ENCODE measurements at regions not wholly inside any gene's neighbourhood (a gene's known extent, or its start where the extent isn't known, plus 50 kb on each side); places are given as distances from the start of the nearest gene placed in this dataset.

GRCh38 chr5:86737579-86737978 is 119.8 kb downstream of the COX7C start:
- H3K9me3 Mint-ChIP-seq = peaks cover 7% of the 10 kb centered on the region
- no peak overlapping the region for H3K4me3 Mint-ChIP-seq (ENCODE audit: low read depth)
- no peak for DNase-seq (ENCODE audit: low spot score)
- no peaks in the 10 kb centered on the region for H3K27me3 Mint-ChIP-seq (ENCODE audit: low read depth)
- H3K36me3 Mint-ChIP-seq (ENCODE audit: low read depth) = no peaks in the 10 kb centered on the region
- no peak overlapping the region for H3K27ac Mint-ChIP-seq
- intact Hi-C loops (cut with micrococcal nuclease) = no loop called here
- H3K4me1 Mint-ChIP-seq (ENCODE audit: low read depth) = no peaks in the 10 kb centered on the region

- H3K27me3 Mint-ChIP-seq (ENCODE audit: low read depth) = no peaks in the 10 kb centered on the region
- intact Hi-C loops (cut with micrococcal nuclease) = no loop called here
- no peak for DNase-seq (ENCODE audit: low spot score)
- no peak overlapping the region for H3K27ac Mint-ChIP-seq
- no peaks in the 10 kb centered on the region for H3K4me1 Mint-ChIP-seq (ENCODE audit: low read depth)
- no peak overlapping the region for H3K4me3 Mint-ChIP-seq (ENCODE audit: low read depth)
- H3K9me3 Mint-ChIP-seq = no peaks in the 10 kb centered on the region
- H3K36me3 Mint-ChIP-seq (ENCODE audit: low read depth) = no peaks in the 10 kb centered on the region
Observed at GRCh38 chr5:86748538-86749105, 130.9 kb downstream of the COX7C start.

DNA sequence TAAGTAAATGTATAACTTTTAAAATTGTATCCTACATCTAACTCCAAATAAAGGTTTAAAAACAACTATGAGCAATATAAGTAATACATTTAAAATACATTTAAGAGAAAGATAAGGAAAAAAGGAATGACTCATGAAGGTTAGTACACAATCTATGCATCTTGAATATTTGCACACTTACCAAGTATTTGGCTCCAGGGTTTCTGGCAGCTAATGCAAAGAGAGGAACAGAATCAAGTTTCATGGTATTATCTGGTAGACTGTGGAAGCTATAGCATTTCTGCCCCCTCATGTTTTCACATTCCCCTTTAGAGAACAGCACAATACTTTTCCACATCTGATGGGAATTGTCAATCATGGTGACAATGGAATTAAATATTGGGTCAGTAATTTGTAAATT is 132.1 kb downstream of the COX7C start:
- H3K36me3 Mint-ChIP-seq (ENCODE audit: low read depth) = no peaks in the 10 kb centered on the region
- intact Hi-C loops (cut with micrococcal nuclease) = no loop called here
- no peak overlapping the region for H3K4me3 Mint-ChIP-seq (ENCODE audit: low read depth)
- H3K9me3 Mint-ChIP-seq = no peaks in the 10 kb centered on the region
- H3K4me1 Mint-ChIP-seq (ENCODE audit: low read depth) = no peaks in the 10 kb centered on the region
- H3K27ac Mint-ChIP-seq = no peak overlapping the region
- H3K27me3 Mint-ChIP-seq (ENCODE audit: low read depth) = no peaks in the 10 kb centered on the region
- DNase-seq (ENCODE audit: low spot score) = no peak

DNA sequence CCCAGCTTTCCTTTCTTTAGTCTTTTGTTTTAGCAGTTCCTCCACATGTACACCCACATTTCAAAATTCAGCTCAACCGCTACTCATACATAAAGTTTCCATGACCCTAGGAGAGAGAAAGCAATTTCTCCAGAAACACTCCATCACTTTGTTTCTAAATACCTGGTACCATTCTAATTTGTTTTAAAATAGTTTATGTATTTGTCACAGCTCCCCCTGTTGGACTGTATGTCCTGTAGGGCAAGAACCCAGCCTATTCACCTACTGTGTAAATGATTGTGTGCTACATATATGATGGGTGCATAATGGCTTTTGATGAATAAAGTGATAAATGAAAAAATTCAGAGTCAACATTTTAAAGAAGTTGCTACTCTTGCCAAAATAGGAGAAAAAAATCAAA is 139.1 kb downstream of the COX7C start:
- H3K27ac Mint-ChIP-seq = no peak overlapping the region
- no peak for DNase-seq (ENCODE audit: low spot score)
- H3K36me3 Mint-ChIP-seq (ENCODE audit: low read depth) = no peaks in the 10 kb centered on the region
- no peaks in the 10 kb centered on the region for H3K9me3 Mint-ChIP-seq
- intact Hi-C loops (cut with micrococcal nuclease) = no loop called here
- no peaks in the 10 kb centered on the region for H3K4me1 Mint-ChIP-seq (ENCODE audit: low read depth)
- H3K27me3 Mint-ChIP-seq (ENCODE audit: low read depth) = no peaks in the 10 kb centered on the region
- H3K4me3 Mint-ChIP-seq (ENCODE audit: low read depth) = no peak overlapping the region

- intact Hi-C loops (cut with micrococcal nuclease) = no loop called here
- H3K4me3 Mint-ChIP-seq (ENCODE audit: low read depth) = no peak overlapping the region
- H3K4me1 Mint-ChIP-seq (ENCODE audit: low read depth) = no peaks in the 10 kb centered on the region
- no peak for DNase-seq (ENCODE audit: low spot score)
- no peaks in the 10 kb centered on the region for H3K9me3 Mint-ChIP-seq
- H3K27ac Mint-ChIP-seq = no peak overlapping the region
- no peaks in the 10 kb centered on the region for H3K36me3 Mint-ChIP-seq (ENCODE audit: low read depth)
- H3K27me3 Mint-ChIP-seq (ENCODE audit: low read depth) = no peaks in the 10 kb centered on the region
Observed at GRCh38 chr5:86757824-86758223, 140.1 kb downstream of the COX7C start.

DNA sequence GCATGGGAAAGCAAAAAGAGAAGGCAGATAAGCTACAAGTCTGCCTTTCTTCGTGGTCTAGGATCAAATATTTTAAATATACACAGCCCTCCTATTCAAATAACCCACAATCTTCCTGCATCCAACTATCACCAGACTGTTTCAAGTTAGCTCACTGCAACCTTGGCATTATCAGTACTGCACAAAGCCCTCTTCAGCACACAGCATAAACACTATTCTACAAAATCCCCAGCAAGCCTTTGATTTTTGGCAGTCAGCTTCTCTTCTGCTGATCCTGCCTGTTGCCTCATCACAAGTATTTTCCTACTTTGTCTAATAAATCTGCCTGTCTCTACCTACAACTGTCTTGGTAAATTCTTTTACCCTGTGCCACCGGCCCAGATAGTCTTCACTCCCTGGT is 142.9 kb downstream of the COX7C start:
- Mint-ChIP-seq H3K36me3 (ENCODE audit: low read depth) (no peaks in the 10 kb centered on the region), H3K27me3 (ENCODE audit: low read depth) (no peaks in the 10 kb centered on the region), H3K27ac (no peak overlapping the region), H3K4me3 (ENCODE audit: low read depth) (no peak overlapping the region), H3K9me3 (no peaks in the 10 kb centered on the region), H3K4me1 (ENCODE audit: low read depth) (no peaks in the 10 kb centered on the region)
- DNase-seq (ENCODE audit: low spot score) = no peak
- intact Hi-C loops (cut with micrococcal nuclease) = no loop called here

DNA sequence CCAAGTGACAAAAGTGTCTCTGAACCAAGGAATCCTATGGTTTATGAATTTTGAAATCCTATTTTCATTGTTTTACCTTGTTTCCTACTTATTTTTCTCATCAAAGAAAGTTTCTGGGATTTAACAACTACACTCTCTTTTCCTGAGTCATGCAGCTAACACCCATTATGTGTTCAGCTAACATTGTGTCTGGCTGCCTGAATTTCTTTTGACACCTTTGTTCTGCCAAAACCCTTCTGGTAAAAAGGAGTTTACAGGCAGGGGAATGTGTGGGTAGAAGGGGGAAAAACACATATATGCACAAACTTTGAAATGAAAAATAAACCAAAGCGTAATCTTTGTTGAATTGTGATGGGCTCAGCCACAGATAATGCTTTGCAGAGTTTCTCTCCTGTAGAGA is 146.2 kb downstream of the COX7C start:
- no peaks in the 10 kb centered on the region for H3K27me3 Mint-ChIP-seq (ENCODE audit: low read depth)
- no peak overlapping the region for H3K27ac Mint-ChIP-seq

DNA sequence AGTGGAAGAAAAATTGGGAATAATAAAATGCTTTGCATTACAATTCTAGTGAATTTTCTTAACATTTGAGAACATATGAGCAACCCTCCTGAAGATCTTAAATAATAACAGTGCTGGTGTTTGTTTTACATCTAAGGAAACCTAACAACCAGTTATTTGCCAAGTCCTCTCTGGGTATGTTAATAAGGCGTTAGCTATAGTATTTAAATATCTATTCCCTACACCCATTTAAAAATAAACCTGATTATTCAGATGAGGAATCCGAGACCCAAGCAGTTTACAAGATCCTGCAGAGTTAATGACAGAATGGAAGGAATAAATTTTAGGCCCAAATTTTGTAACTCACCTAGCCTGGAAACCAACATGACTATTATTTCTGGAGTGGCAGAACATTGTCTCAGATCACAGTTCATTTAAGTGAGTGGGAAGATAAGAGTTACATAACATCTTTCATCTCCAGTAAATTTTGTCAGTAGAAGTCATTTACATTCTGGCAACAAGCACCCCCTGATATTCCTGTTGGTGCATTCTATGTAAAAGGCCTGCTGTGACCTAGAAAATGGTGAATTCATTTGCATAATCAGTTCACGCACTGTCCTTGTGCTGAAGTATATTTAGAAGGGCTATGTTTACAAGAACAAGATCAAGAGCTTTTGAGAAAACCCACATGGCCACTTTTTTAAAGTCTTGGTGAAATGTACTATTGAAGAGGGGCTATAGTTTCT is 148.2 kb downstream of the COX7C start:
- Mint-ChIP-seq H3K36me3 (ENCODE audit: low read depth) (no peaks in the 10 kb centered on the region), H3K27ac (no peak overlapping the region), H3K4me1 (ENCODE audit: low read depth) (no peaks in the 10 kb centered on the region), H3K27me3 (ENCODE audit: low read depth) (no peaks in the 10 kb centered on the region), H3K9me3 (no peaks in the 10 kb centered on the region), H3K4me3 (ENCODE audit: low read depth) (no peak overlapping the region)
- no peak for DNase-seq (ENCODE audit: low spot score)
- intact Hi-C loops (cut with micrococcal nuclease) = no loop called here

More for the DNA sequence above, 146.2 kb downstream of the COX7C start:
- H3K4me1 Mint-ChIP-seq (ENCODE audit: low read depth) = no peaks in the 10 kb centered on the region
- DNase-seq (ENCODE audit: low spot score) = no peak
- no peak overlapping the region for H3K4me3 Mint-ChIP-seq (ENCODE audit: low read depth)
- intact Hi-C loops (cut with micrococcal nuclease) = no loop called here
- no peaks in the 10 kb centered on the region for H3K36me3 Mint-ChIP-seq (ENCODE audit: low read depth)
- no peaks in the 10 kb centered on the region for H3K9me3 Mint-ChIP-seq

- Mint-ChIP-seq H3K27me3 (ENCODE audit: low read depth) (no peaks in the 10 kb centered on the region), H3K36me3 (ENCODE audit: low read depth) (no peaks in the 10 kb centered on the region), H3K4me3 (ENCODE audit: low read depth) (no peak overlapping the region), H3K27ac (no peak overlapping the region), H3K4me1 (ENCODE audit: low read depth) (no peaks in the 10 kb centered on the region), H3K9me3 (no peaks in the 10 kb centered on the region)
- no peak for DNase-seq (ENCODE audit: low spot score)
- intact Hi-C loops (cut with micrococcal nuclease) = no loop called here
Observed at GRCh38 chr5:86768699-86769202, 151.0 kb downstream of the COX7C start.

GRCh38 chr5:86780018-86780417 is 162.3 kb downstream of the COX7C start:
- intact Hi-C loops (cut with micrococcal nuclease) = no loop called here
- Mint-ChIP-seq H3K9me3 (no peaks in the 10 kb centered on the region), H3K36me3 (ENCODE audit: low read depth) (no peaks in the 10 kb centered on the region), H3K4me3 (ENCODE audit: low read depth) (no peak overlapping the region), H3K4me1 (ENCODE audit: low read depth) (no peaks in the 10 kb centered on the region), H3K27me3 (ENCODE audit: low read depth) (no peaks in the 10 kb centered on the region), H3K27ac (no peak overlapping the region)
- DNase-seq (ENCODE audit: low spot score) = no peak

- Mint-ChIP-seq H3K27me3 (ENCODE audit: low read depth) (no peaks in the 10 kb centered on the region), H3K27ac (no peak overlapping the region), H3K4me1 (ENCODE audit: low read depth) (no peaks in the 10 kb centered on the region), H3K4me3 (ENCODE audit: low read depth) (no peak overlapping the region), H3K9me3 (no peaks in the 10 kb centered on the region), H3K36me3 (ENCODE audit: low read depth) (no peaks in the 10 kb centered on the region)
- no peak for DNase-seq (ENCODE audit: low spot score)
- intact Hi-C loops (cut with micrococcal nuclease) = no loop called here
Observed at GRCh38 chr5:86786955-86787354, 169.2 kb downstream of the COX7C start.

- Mint-ChIP-seq H3K4me1 (ENCODE audit: low read depth) (no peaks in the 10 kb centered on the region), H3K27me3 (ENCODE audit: low read depth) (no peaks in the 10 kb centered on the region), H3K36me3 (ENCODE audit: low read depth) (no peaks in the 10 kb centered on the region), H3K4me3 (ENCODE audit: low read depth) (no peak overlapping the region), H3K27ac (no peak overlapping the region), H3K9me3 (no peaks in the 10 kb centered on the region)
- intact Hi-C loops (cut with micrococcal nuclease) = no loop called here
- DNase-seq (ENCODE audit: low spot score) = no peak
Observed at GRCh38 chr5:86795659-86796058, 177.9 kb downstream of the COX7C start.

GRCh38 chr5:86797677-86798076 is 179.9 kb downstream of the COX7C start:
- Mint-ChIP-seq H3K4me1 (ENCODE audit: low read depth) (no peaks in the 10 kb centered on the region), H3K27ac (no peak overlapping the region), H3K36me3 (ENCODE audit: low read depth) (no peaks in the 10 kb centered on the region), H3K27me3 (ENCODE audit: low read depth) (peaks cover 2% of the 10 kb centered on the region), H3K9me3 (no peaks in the 10 kb centered on the region), H3K4me3 (ENCODE audit: low read depth) (no peak overlapping the region)
- intact Hi-C loops (cut with micrococcal nuclease) = no loop called here
- no peak for DNase-seq (ENCODE audit: low spot score)

Data from activated T-helper 2 cell treated with anti-CD3 and anti-CD28 coated beads, Interferon-gamma antibody, Interleukin-2, Interleukin-4, amounts not matched to agents 10 μg/mL and 5 μg/mL and 100 μg/mL, durations not matched to agents 14 hours and 24 hours and 36 hours (primary cell).